ENCODE measurements at regions not wholly inside any gene's neighbourhood (a gene's known extent, or its start where the extent isn't known, plus 50 kb on each side); places are given as distances from the start of the nearest gene placed in this dataset.
A peak's percentile ranks its signal among the peaks of the same experiment; 100 is the strongest.

DNA sequence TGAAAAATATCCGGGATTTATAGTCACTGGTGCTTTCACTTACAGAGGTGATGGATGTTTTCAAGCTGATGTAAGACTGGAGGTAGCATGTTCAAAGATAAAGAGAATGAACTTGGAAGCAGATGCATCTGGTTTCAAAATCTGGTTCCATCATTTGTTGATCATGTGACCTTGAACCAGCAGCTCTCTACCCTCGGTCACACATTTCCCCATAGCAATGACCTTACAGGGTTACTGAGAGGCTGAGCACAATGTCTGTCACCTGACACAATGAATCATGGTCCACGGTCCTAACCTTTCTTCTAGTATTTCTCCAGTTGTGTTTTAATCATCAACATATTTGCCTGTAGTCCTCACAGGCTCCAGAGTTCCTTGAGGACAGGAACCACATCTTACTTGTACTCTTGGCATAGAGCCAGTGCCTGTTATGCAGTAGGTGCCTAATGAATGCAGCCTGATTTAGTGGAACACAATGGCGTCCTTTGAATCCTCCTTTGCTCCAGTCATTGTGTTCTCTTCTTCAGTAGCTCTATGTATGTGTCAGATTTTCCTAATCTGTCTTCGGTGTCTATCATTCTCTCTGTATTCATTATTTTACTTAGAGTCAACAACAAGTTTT is 667.3 kb downstream of the PTPRU start:
- DNase-seq: no peak

DNA sequence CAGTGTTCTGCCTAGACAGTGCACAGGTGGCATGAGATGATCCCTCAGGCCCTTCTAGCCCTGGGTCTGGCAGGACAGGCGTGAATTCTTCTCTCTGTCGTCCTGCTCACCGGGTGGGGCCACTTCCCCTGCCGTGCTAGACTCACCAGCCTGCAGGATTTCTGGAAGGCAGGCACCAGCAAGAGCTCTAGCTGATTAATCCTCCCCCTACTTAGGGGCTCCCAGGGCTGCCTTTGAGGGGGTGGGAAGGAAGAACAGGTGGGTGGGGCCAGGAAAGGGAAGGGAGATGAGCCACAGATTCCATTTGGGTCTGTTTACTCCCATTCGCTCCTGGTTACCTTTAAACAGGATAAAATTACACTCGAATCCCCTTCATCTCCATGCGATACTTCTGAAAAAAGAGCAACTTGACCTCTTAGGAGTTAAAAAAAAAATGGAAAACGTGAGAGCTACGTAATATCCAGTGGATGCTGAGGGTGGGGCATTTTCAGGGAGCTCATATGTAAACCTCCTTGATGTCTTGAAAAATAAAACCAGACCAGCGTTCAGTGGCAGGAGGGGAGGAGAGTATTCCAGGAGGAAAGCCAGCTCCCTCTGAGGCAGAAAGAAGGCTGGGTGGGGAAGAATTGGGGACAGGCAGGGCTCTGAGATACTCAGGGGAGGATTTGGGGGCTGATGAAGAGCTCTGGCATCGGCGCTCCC is 665.5 kb downstream of the PTPRU start:
- DNase-seq: no peak

DNA sequence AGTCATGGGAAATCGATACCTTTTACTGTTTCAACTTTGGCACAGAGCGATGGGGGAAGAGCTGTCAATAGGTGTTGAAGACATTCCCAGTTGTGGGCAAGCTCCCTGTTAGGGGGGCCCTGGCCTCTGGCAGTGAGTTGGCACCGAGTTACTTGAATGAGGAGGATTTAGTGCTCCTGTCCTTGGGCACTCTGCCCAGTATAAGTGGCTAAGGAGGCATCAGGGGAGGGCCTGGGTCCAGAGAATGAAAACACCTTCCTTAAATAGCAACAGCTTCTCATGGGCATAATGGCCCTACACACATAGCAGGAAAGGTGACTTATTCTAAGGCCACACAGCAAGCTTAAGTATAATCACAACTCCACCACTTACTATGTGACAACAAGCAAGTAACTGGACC is 664.4 kb downstream of the PTPRU start:
- no peak for DNase-seq

DNA sequence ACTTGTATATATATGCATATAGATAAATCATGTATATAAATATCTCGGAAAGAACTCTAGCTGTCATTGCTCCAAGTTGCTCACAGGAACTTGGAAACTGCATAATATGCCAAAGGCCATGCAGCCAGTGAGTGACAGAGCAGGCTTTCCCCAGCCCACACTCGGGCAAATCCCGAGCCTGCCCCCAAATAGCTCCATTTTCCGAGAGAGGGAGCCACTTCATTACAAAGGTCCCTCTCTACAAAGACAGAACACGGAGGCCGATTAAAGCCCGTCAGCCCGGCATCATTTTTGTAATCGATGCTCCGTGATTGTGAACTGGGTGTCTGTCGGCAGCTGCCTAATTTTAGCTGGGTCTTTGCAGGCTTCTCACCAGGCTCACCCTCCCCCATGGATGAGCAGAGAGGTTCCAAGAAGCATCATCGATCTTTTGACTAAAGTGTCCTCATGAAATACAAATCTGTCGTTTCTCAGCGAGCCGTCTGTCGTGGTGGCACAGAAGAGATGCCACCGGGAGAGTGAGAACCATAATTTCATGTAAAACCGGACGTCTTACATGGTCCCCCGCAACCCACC is 663.9 kb downstream of the PTPRU start:
- DNase-seq: no peak

DNA sequence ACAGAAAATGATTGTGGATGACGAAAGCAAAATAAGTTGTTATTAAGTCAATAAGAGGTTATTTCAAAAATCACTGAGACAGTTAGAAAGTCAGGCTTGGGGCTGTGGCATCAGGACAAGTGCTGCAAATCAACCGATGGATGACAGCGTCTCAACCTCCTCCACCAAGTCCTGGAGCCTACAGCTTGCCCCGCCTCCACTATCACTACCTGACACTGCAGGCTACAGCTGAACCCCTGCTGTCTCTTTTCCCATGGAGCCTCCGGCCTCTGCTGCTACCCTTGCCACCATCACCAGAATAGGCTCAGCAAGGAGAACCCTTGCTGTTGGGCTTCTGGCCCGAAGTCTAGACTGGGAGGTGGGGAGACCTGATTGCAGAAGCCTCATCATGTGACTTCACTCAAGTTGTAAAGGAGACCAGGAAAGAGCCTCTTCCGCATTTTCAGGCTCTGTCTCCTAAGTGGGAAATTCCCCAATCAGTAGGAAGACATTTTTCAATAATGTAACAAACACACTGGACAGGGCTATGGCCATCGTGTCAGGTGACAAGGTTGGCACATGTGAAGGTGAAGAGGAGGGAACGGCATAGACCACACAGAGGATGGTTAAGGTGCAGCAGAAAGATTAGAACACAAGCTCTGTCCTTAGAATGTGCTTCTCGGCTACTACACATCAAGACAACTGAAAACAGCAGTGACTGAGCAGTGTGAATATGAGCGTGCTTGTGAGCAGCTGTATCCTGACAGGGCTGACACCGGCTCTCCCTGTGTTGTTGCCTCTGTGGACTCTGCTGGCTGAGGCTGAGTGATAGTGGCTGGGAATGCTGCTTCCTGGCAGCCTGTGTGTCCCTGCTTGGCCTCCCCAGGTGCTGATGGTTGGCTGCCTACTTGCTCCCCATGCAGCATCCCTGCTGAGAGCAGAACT is 660.7 kb downstream of the PTPRU start:
- no peak for DNase-seq

DNA sequence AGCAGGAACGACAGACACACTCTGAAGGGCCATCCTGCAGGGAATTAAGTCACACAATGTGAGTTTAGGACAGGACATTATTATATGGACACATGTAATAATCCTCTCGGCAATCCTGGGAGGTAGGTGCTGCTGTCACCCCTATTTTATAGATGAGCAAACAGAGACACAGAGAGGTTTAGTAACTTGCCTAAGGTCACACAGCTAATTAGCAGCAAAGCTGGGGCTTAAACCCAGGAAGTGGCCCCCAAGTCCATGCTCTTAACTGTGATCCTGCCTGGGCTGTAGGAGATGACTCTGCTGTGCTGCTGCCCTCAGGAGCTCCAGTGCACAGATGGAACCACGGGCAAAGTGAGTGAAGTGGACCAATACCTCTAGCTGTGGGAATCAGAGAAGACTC is 660.0 kb downstream of the PTPRU start:
- no peak for DNase-seq

DNA sequence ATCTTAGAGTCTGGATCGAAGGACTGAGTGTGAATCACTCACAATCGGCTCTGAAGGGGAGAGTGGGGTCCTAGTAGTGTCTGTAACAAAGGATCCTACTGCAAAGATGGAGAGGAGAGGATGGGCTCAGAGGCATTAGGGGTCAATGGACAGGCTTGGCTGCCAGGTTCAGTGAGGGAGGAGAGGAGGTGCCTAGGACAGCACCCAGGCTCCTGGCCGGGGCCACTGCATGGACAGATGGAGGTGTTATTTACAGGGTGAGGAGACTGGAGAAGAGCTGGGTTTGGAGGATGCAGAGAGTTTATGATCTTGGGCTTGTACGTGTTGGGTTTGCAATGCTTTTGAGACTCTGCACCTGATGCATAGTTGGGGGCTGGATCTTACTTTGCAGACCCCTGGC is 658.9 kb downstream of the PTPRU start:
- no peak for DNase-seq

DNA sequence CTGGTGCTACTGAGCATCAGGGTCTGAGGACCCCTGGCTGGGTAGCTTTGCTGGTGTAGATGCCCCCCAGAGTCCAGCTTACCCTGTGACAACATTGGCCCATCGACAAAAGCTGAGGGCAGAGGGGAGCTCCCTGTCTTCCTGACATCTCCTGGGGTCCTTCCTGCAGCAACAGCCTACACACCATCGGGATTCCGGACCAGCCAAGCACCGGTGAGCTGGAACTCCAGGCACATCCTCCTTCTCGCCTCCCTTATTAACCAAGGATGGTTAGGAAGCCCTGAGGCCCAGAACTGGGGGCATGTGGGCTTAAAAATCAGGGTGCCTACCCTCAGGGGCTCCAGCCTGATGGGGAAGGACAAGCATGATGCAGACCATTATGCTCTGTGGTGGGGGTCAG is 658.0 kb downstream of the PTPRU start:
- no peak for DNase-seq

DNA sequence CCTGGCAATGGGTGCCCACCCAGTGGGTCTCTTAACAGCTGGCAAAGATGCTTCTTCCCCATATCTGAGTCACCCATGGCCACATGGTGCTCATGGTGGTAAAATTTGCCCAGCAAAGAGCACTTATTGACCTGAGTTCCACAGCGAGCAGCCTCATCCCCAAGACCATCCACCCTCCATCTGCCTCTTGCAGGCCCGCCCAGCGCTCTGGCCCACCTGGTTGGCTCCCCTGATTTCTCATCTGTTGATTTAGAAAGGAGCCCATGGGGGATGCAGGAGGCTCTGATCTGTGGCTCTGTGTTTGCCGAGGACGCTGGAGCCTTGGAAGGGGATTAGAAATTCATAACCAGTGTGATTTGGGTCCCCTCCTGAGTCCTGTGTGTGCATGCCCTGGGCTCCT is 657.5 kb downstream of the PTPRU start:
- DNase-seq: no peak

DNA sequence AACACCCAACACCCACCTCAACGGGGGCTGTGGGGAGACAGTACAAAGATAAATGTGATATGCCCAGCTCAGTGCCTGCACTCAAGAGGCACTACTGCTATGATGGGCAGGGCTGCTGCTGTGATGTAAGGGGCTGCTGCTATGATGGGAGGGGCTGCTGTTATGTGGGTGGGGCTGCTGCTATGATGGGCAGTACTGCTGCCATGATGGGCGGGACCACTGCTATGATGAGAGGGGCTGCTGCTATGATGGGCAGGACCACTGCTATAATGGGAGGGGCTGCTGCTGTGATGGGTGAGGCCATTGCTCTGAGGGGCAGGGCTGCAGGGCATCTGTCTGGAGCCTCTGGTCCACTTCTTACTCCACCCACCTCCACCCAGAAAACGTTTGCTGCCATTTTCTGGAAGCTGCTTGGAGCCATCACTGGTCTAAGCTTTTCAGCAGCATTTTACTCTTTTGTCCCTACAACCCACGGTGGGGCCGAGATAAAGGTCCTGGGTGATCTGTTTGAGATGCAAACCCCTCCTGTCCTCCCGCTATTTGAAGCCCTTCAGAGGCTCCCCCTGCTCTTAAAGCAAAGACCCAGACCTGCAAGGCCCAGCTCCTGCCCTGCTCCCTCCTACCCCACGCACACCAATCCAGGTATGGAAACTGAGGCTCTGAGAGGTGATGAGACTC is 656.9 kb downstream of the PTPRU start:
- no peak for DNase-seq

DNA sequence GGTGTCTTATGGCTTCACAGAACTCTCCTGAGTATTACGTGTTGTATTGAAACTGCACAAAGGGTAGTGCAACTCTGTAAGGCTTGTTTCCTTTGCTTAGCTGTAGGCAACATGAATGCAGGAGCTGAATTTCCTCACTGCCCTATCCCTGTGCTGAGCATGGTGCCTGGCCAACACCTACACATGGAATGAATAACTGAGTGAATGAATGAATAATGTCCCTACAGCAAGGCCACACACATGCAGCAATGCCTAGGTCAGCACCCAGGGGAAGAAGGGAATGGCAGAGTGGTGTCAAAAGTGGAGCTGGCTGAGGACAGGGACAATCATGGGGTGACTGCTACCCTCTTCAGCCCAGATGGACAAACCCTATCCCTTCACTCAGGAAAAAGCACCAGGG is 655.9 kb downstream of the PTPRU start:
- DNase-seq: no peak

DNA sequence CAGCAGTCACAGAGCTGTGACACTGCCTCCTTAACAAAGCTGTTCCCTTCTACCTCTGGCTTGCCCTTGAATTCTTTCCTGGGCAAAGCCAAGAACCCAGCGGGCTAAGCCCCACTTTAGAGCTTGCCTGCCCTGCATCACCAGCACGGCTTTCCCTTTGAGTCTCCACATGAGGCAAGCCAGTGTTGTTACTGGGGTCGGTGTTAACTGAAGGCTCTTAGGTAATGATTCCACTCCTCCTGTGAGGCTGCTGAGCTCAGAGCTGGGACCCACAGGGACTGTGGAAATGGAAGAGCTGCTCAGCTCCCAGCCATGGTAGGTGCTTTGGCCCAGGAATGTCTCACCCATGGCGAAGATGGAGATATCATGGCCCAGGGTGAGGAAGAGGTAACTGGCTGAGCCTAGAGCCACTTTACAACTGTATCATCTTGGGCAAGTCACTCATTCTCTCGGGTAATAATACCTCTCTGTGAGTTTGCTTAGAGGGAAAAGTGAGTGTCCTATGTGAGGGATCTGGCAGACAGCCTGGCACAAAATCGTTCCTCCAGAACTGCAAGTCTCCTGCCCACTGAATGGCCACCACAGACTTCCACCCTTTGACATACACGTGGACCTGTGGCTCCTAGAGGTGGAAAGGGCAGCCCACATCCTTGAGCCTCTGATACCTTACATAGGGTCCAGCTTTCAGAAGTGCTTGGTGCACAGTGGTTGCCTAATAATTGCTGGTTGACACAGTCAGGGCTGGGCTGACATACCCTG is 654.1 kb downstream of the PTPRU start:
- DNase-seq: no peak

DNA sequence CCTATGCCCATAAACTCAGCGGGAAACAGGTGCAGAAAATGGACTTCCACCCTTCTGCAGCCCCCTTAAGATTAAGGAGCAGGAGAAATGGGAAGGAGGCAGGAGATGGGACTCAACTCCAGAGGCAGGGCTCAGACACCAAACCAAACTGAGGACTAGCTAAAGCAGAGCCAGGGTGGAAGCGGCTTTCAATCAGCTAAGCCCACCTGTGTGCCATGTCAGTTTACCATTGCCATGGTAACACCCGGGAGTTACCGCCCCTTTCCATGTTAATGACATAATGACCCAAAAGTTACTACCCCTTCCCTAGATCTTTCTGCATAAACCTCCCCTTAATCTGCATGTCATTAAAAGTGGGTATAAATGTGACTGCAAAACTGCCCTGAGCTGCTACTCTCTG is 653.5 kb downstream of the PTPRU start:
- DNase-seq: no peak

DNA sequence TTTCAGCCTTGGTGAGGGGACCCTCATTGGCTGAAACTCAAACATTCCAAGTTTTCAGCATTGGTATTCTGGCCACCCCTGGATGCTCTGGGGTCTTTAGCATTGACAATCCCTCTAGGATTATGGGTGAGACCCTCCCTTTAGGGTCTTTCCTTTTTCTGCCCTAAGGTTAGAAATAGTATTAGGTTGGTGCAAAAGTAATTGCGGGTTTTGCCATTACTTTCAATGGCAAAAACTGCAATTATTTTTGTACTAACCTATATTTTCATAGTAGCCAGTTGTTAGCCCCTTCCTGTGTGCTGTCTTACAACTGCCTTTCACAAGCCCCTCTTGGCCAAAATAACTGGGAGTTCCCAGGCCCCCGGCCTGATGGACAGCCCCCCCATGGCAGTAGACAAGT is 648.4 kb downstream of the PTPRU start:
- no peak for DNase-seq

DNA sequence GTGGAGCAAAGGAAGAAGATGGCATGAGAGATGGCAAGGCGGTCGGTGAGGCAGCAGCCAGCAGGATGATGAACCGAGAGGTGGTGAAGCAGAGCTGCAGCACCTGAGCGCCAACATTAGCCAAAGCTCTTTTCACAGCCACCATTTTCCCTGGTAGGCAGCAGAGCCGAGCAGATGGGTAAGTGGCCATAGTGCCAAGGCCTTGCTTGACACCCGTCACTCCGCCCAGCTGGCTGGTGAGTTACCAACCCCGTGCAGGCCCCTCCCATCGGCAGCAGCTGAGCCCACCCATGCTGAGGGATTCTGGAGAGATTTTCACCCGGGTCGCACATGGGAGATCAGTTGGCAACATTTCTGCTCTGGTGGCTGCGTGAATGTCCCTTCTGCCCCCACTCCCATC is 647.7 kb downstream of the PTPRU start:
- DNase-seq: no peak

DNA sequence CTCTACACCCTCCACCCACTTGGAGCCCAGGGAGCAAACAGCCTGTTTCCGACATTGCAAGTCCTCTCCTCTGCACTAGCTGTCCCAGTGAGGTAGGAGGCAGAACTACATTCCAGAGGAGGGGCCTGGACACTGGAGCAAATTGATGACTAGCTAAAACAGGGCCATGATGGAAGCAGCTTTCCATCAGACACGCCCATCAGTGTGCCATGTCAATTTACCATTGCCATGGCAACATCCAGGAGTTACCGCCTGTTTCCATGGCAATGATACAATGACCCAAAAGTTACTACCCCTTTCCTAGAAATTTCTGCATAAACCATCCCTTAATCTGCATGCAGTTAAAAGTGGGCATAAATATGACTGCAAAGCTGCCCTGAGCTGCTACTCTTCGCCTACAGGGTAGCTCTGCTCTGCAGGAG is 647.1 kb downstream of the PTPRU start:
- no peak for DNase-seq

DNA sequence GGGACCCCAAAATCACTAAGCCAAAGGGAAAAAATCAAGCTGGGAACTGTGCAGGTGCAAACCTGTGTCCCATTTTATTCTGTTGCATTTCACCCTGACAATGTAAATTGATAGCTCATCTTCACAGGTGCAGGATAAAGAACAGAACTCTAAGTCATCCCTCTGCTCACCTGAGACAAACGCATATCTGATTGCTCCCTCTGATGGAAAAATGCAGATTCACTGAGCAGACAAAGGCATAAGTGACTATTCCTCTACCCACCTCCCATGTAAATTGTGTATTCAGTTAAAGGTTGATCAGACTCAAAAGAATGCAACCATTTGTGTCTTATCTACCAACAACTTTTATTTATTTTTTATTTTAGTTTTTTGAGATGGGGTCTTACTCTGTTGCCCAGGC is 644.2 kb downstream of the PTPRU start:
- DNase-seq: peak; percentile 36

DNA sequence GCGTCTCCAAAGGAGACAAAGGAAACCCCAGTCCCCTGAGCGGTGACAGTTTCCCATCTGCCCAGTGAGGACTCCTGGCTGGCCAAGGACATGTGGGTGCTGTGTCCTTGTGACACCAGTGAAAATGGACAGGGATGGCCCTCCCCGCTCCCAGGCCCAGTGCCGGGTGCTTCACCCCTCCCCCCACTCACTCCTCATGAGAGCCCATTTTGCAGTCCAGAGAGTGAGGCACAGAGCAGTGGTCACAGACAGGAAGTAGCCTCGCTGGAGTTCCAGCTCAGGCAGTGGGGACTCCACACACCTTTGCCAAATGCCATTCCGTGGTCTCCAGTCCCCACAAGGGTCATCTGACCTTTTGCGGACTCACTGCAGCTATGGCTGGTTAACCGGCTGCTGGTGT is 642.9 kb downstream of the PTPRU start:
- DNase-seq: no peak

DNA sequence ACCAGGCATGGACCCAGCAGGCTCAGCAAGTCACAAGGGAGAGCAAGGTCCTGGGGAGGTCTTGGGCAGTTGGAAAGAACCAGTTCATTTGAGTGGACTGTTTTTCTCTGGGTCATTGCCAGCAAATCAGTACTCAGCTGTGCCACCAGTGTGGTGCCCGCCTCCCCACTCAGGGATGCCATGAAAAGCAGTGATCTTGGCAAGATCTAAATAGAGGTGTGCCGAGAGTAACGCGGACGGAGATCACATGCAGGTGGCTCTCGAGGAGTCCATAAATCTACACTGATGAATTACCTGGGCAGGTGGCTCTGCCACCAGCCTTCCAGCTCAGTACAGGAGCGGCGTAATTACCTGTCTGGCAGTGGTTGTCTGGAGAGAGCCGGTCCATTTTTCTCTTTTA is 642.2 kb downstream of the PTPRU start:
- peak; percentile 93 for DNase-seq

DNA sequence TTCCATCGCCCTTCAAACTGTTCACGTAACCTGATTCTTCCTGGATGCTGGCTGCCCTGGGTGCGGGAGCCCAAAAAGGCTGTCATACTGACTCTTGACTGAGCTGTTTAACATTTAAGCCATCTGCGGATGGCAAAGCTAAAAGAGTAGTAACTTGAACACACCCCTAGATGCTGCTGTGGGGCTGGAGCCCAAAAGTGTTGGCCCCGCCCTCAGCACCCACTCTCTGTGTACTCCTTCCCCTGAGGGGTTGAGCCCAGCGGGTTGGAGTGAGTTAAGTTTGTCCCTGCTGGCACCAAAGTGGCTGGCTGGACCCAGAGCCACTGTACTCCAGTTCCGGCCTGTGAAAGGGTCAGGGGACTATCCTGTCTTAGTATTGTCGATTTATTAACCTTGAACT is 640.6 kb downstream of the PTPRU start:
- peak; percentile 49 for DNase-seq

DNA sequence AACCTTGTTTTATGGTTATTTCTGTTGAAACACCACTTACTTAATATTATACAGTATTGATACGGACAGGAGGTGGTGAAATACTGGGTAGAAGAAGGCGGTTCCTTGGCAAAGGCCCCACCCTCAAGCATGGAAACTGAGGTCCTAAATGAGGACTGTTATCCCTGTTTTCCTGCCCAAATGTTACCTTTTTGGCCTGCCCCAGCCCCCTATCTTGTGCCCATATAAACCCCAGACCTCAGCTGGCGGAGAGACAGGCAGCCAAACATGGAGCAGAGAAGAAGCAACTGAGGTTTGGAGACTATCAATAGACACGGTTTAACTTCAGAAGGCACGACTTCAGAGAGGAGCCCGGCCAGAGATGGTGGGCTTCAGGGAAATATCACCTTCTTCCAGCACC is 640.1 kb downstream of the PTPRU start:
- no peak for DNase-seq

DNA sequence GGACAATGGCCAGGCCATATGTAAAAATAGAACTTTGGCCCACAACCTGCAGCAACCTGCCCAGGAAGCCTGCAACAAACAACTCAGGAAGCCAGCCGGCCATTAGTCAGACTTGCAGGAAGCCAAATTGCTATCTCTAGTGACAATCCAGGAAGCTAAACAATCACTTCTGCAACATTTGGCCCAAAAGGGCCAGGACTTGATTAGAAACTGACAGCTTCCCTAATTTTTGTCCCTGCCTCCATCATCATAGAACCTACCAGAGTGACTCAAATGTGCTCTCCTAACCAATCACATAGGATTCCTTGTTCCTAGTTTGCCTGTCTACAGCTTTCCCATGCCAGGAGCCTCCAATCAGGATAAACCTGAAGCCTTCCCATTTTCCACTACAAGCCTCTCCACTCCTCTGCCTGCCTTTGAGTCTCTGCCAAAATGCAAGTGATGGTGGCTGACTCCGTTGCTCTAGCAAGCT is 639.3 kb downstream of the PTPRU start:
- peak; percentile 94 for DNase-seq
